ENCODE measurements at regions not wholly inside any gene's neighbourhood (a gene's known extent, or its start where the extent isn't known, plus 50 kb on each side); places are given as distances from the start of the nearest gene placed in this dataset.

DNA sequence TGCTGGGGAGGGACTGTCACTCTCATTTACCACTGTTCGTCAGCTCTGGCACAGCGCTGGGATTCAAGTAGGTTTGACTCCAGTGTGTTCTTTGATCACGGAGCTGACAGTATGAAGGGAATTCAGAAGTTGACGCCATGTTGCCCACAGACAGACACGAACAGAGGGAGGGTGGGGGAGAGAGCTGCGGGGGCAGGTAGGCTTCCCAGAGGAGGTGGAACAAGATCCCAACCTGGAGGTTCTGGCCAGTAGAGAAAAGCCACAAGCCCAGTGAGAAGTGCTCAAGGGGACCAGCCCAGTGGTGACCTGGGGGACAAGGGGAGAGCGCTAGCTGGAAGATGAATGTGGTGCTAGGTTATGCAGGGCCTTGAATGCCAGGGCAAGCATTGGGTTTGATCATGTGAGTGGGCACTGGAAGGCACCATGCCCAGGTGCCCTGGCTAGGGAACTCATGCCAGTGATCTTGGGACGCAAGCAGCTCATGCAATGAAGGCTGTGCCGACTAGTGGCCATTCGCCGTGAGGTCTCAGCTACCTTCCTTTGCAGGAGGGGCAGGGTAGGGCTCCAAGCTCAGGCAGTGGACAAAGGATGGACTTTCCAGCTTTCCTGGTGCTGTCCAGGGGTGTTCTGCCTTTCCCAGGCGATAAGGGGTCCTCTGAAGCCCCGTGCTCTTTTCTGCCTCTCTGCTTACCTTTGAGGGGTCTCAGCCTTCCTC, 50.4 kb upstream of the APCDD1L start:
- TF ChIP-seq, protein P1, sequence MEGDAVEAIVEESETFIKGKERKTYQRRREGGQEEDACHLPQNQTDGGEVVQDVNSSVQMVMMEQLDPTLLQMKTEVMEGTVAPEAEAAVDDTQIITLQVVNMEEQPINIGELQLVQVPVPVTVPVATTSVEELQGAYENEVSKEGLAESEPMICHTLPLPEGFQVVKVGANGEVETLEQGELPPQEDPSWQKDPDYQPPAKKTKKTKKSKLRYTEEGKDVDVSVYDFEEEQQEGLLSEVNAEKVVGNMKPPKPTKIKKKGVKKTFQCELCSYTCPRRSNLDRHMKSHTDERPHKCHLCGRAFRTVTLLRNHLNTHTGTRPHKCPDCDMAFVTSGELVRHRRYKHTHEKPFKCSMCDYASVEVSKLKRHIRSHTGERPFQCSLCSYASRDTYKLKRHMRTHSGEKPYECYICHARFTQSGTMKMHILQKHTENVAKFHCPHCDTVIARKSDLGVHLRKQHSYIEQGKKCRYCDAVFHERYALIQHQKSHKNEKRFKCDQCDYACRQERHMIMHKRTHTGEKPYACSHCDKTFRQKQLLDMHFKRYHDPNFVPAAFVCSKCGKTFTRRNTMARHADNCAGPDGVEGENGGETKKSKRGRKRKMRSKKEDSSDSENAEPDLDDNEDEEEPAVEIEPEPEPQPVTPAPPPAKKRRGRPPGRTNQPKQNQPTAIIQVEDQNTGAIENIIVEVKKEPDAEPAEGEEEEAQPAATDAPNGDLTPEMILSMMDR (IDR thresholded peaks at IDR 0.05; ENCODE audit: unreplicated experiment in 3 of 3) = no peak
- H3K36me3 Mint-ChIP-seq (ENCODE audit: low read depth) = peaks cover 6% of the 10 kb centered on the region
- H3K4me1 Mint-ChIP-seq = peaks cover 43% of the 10 kb centered on the region
- H3K9me3 Mint-ChIP-seq = peaks cover 11% of the 10 kb centered on the region
- peaks cover 8% of the 10 kb centered on the region for H3K27me3 Mint-ChIP-seq (ENCODE audit: low read depth)
- no peak overlapping the region for H3K4me3 Mint-ChIP-seq
- peak overlapping the region in 1 of 3 experiments; percentile 61 for H3K27ac Mint-ChIP-seq

Measured in nephron (organoid).